ENCODE measurements at regions not wholly inside any gene's neighbourhood (a gene's known extent, or its start where the extent isn't known, plus 50 kb on each side); places are given as distances from the start of the nearest gene placed in this dataset.
A peak's percentile ranks its signal among the peaks of the same experiment; 100 is the strongest.
"Not testable (repeated sequence)": the region's sequence is repeated elsewhere in the genome, so short reads cannot be mapped to it uniquely, and the experiment has no call there.

- no peak for DNase-seq
These were observed 313.6 kb upstream of the ATP11B start for GRCh38 chr3:182479419-182480336.

GRCh38 chr3:182482705-182483104, 310.6 kb upstream of the ATP11B start:
- DNase-seq: peak; percentile 19

- DNase-seq: no peak
These were observed 308.6 kb upstream of the ATP11B start for GRCh38 chr3:182484682-182485081.

GRCh38 chr3:182485301-182485700, 308.0 kb upstream of the ATP11B start:
- DNase-seq: no peak

- DNase-seq: no peak
These were observed 306.8 kb upstream of the ATP11B start for GRCh38 chr3:182486463-182486862.

GRCh38 chr3:182487143-182487542, 306.2 kb upstream of the ATP11B start:
- peak; percentile 74 for DNase-seq

GRCh38 chr3:182487611-182488010, 305.7 kb upstream of the ATP11B start:
- DNase-seq: peak; percentile 38

- peak; percentile 97 for DNase-seq
These were observed 302.5 kb upstream of the ATP11B start for GRCh38 chr3:182490596-182491491.

- DNase-seq: peak; percentile 84
These were observed 301.7 kb upstream of the ATP11B start for GRCh38 chr3:182491577-182491976.

- DNase-seq: no peak
These were observed 300.8 kb upstream of the ATP11B start for GRCh38 chr3:182492536-182492935.

- no peak for DNase-seq
These were observed 293.0 kb upstream of the ATP11B start for GRCh38 chr3:182500289-182500688.

GRCh38 chr3:182501856-182502255, 291.4 kb upstream of the ATP11B start:
- DNase-seq: no peak

- DNase-seq: no peak
These were observed 289.9 kb upstream of the ATP11B start for GRCh38 chr3:182503401-182503800.

- no peak for DNase-seq
These were observed 284.2 kb upstream of the ATP11B start for GRCh38 chr3:182508919-182509711.

- DNase-seq: no peak
These were observed 283.4 kb upstream of the ATP11B start for GRCh38 chr3:182509844-182510460.

GRCh38 chr3:182514236-182514964, 278.9 kb upstream of the ATP11B start:
- DNase-seq: no peak

GRCh38 chr3:182516597-182517336, 276.5 kb upstream of the ATP11B start:
- DNase-seq: no peak

GRCh38 chr3:182519569-182519968, 273.7 kb upstream of the ATP11B start:
- DNase-seq: no peak

- no peak for DNase-seq
These were observed 272.0 kb upstream of the ATP11B start for GRCh38 chr3:182521339-182521738.

GRCh38 chr3:182523424-182523823, 269.9 kb upstream of the ATP11B start:
- DNase-seq: not testable (repeated sequence)

GRCh38 chr3:182523836-182524235, 269.5 kb upstream of the ATP11B start:
- DNase-seq: no peak
